ENCODE measurements at regions not wholly inside any gene's neighbourhood (a gene's known extent, or its start where the extent isn't known, plus 50 kb on each side); places are given as distances from the start of the nearest gene placed in this dataset.

- Histone ChIP-seq H2AFZ (ENCODE audit: low read depth, low read length) (no peak overlapping the region), H3K9me3 (ENCODE audit: insufficient read depth, low read length, severe bottlenecking) (no peaks in the 10 kb centered on the region), H3K27me3 (ENCODE audit: insufficient read depth, low read length, poor library complexity) (no peaks in the 10 kb centered on the region), H3K4me1 (ENCODE audit: insufficient read depth, low read length) (no peaks in the 10 kb centered on the region), H3K27ac (ENCODE audit: low read length) (no peak overlapping the region), H3K36me3 (ENCODE audit: insufficient read depth, low read length) (no peaks in the 10 kb centered on the region), H4K20me1 (ENCODE audit: insufficient read depth, low read length) (no peaks in the 10 kb centered on the region), H3K9ac (ENCODE audit: low read depth, low read length) (no peak overlapping the region), H3K4me2 (ENCODE audit: insufficient read depth, low read length) (no peak overlapping the region), H3K79me2 (ENCODE audit: insufficient read depth, low read length) (no peaks in the 10 kb centered on the region), H3K4me3 (ENCODE audit: low read depth in 1 of 2, low read length in 2 of 2) (no peak overlapping the region)
- TF ChIP-seq EZH2 (IDR thresholded peaks at IDR 0.05; ENCODE audit: borderline replicate concordance, low read depth, low read length, severe bottlenecking) (no peak), CTCF (IDR thresholded peaks at IDR 0.05; ENCODE audit: borderline replicate concordance, extremely low read depth, low read length, poor library complexity, severe bottlenecking) (no peak)
- ATAC-seq (ENCODE audit: insufficient read depth, low read depth) (no peak), DNase-seq (no peak)
Measured at GRCh38 chr11:69953356-69953755, 124.8 kb upstream of the ANO1 start.

- H3K4me2 ChIP-seq (ENCODE audit: insufficient read depth, low read length) = no peak overlapping the region
- H3K27ac ChIP-seq (ENCODE audit: low read length) = no peak overlapping the region
- H3K4me1 ChIP-seq (ENCODE audit: insufficient read depth, low read length) = no peaks in the 10 kb centered on the region
- no peaks in the 10 kb centered on the region for H3K79me2 ChIP-seq (ENCODE audit: insufficient read depth, low read length)
- H3K36me3 ChIP-seq (ENCODE audit: insufficient read depth, low read length) = no peaks in the 10 kb centered on the region
- TF ChIP-seq EZH2 (IDR thresholded peaks at IDR 0.05; ENCODE audit: borderline replicate concordance, low read depth, low read length, severe bottlenecking) (no peak), CTCF (IDR thresholded peaks at IDR 0.05; ENCODE audit: borderline replicate concordance, extremely low read depth, low read length, poor library complexity, severe bottlenecking) (no peak)
- H3K4me3 ChIP-seq (ENCODE audit: low read depth in 1 of 2, low read length in 2 of 2) = no peak overlapping the region
- no peak overlapping the region for H3K9ac ChIP-seq (ENCODE audit: low read depth, low read length)
- DNase-seq = no peak
- no peak overlapping the region for H2AFZ ChIP-seq (ENCODE audit: low read depth, low read length)
- H4K20me1 ChIP-seq (ENCODE audit: insufficient read depth, low read length) = no peaks in the 10 kb centered on the region
- no peaks in the 10 kb centered on the region for H3K27me3 ChIP-seq (ENCODE audit: insufficient read depth, low read length, poor library complexity)
- no peaks in the 10 kb centered on the region for H3K9me3 ChIP-seq (ENCODE audit: insufficient read depth, low read length, severe bottlenecking)
- ATAC-seq (ENCODE audit: insufficient read depth, low read depth) = no peak
Measured at GRCh38 chr11:69954756-69955155, 123.4 kb upstream of the ANO1 start.

GRCh38 chr11:69956669-69957190 lies 121.4 kb upstream of the ANO1 start:
- H3K4me1 ChIP-seq (ENCODE audit: insufficient read depth, low read length) = no peaks in the 10 kb centered on the region
- no peaks in the 10 kb centered on the region for H3K36me3 ChIP-seq (ENCODE audit: insufficient read depth, low read length)
- H3K9me3 ChIP-seq (ENCODE audit: insufficient read depth, low read length, severe bottlenecking) = no peaks in the 10 kb centered on the region
- H3K4me2 ChIP-seq (ENCODE audit: insufficient read depth, low read length) = no peak overlapping the region
- no peaks in the 10 kb centered on the region for H3K27me3 ChIP-seq (ENCODE audit: insufficient read depth, low read length, poor library complexity)
- no peak overlapping the region for H3K27ac ChIP-seq (ENCODE audit: low read length)
- ATAC-seq (ENCODE audit: insufficient read depth, low read depth) = no peak
- no peak overlapping the region for H2AFZ ChIP-seq (ENCODE audit: low read depth, low read length)
- no peaks in the 10 kb centered on the region for H4K20me1 ChIP-seq (ENCODE audit: insufficient read depth, low read length)
- H3K79me2 ChIP-seq (ENCODE audit: insufficient read depth, low read length) = no peaks in the 10 kb centered on the region
- TF ChIP-seq EZH2 (IDR thresholded peaks at IDR 0.05; ENCODE audit: borderline replicate concordance, low read depth, low read length, severe bottlenecking) (no peak), CTCF (IDR thresholded peaks at IDR 0.05; ENCODE audit: borderline replicate concordance, extremely low read depth, low read length, poor library complexity, severe bottlenecking) (no peak)
- no peak overlapping the region for H3K9ac ChIP-seq (ENCODE audit: low read depth, low read length)
- DNase-seq = no peak
- no peak overlapping the region for H3K4me3 ChIP-seq (ENCODE audit: low read depth in 1 of 2, low read length in 2 of 2)

GRCh38 chr11:69957849-69958248 lies 120.3 kb upstream of the ANO1 start:
- no peak overlapping the region for H3K4me3 ChIP-seq (ENCODE audit: low read depth in 1 of 2, low read length in 2 of 2)
- no peaks in the 10 kb centered on the region for H3K79me2 ChIP-seq (ENCODE audit: insufficient read depth, low read length)
- H3K27me3 ChIP-seq (ENCODE audit: insufficient read depth, low read length, poor library complexity) = no peaks in the 10 kb centered on the region
- DNase-seq = no peak
- ATAC-seq (ENCODE audit: insufficient read depth, low read depth) = no peak
- H3K4me2 ChIP-seq (ENCODE audit: insufficient read depth, low read length) = no peak overlapping the region
- no peaks in the 10 kb centered on the region for H3K4me1 ChIP-seq (ENCODE audit: insufficient read depth, low read length)
- H3K36me3 ChIP-seq (ENCODE audit: insufficient read depth, low read length) = no peaks in the 10 kb centered on the region
- no peaks in the 10 kb centered on the region for H3K9me3 ChIP-seq (ENCODE audit: insufficient read depth, low read length, severe bottlenecking)
- TF ChIP-seq CTCF (IDR thresholded peaks at IDR 0.05; ENCODE audit: borderline replicate concordance, extremely low read depth, low read length, poor library complexity, severe bottlenecking) (no peak), EZH2 (IDR thresholded peaks at IDR 0.05; ENCODE audit: borderline replicate concordance, low read depth, low read length, severe bottlenecking) (no peak)
- no peak overlapping the region for H3K9ac ChIP-seq (ENCODE audit: low read depth, low read length)
- H4K20me1 ChIP-seq (ENCODE audit: insufficient read depth, low read length) = no peaks in the 10 kb centered on the region
- H2AFZ ChIP-seq (ENCODE audit: low read depth, low read length) = no peak overlapping the region
- no peak overlapping the region for H3K27ac ChIP-seq (ENCODE audit: low read length)

Measured in DND-41 (cell line).